ENCODE measurements at regions not wholly inside any gene's neighbourhood (a gene's known extent, or its start where the extent isn't known, plus 50 kb on each side); places are given as distances from the start of the nearest gene placed in this dataset.

DNA sequence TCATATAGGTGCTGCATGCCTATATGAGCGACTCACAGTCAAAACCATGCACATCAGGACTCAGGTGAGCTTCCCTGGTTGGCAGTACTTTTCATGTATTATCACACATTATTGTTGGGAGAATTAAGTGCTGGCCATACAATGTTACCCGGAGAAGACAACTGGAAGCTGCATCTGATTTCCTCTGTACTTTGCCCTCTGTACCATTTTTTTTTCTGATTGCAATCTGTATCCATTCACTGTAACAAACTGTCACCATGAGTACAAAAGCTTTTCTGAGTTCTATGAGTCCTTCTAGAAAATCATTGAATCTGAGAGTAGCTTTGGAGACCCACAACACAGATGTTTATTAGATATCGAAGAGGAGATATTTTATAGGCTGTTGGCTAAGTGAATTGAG, 651.0 kb downstream of the NR2F1-AS1 start:
- ATAC-seq (no peak), DNase-seq (no peak)
- H3K36me3 Mint-ChIP-seq (ENCODE audit: insufficient read depth), result no peaks in the 10 kb centered on the region
- no peaks in the 10 kb centered on the region for H3K9me3 Mint-ChIP-seq
- H3K4me3 Mint-ChIP-seq, result no peak overlapping the region
- H3K27me3 Mint-ChIP-seq (ENCODE audit: low read depth), result no peaks in the 10 kb centered on the region
- H3K4me1 Mint-ChIP-seq (ENCODE audit: low read depth), result no peaks in the 10 kb centered on the region

DNA sequence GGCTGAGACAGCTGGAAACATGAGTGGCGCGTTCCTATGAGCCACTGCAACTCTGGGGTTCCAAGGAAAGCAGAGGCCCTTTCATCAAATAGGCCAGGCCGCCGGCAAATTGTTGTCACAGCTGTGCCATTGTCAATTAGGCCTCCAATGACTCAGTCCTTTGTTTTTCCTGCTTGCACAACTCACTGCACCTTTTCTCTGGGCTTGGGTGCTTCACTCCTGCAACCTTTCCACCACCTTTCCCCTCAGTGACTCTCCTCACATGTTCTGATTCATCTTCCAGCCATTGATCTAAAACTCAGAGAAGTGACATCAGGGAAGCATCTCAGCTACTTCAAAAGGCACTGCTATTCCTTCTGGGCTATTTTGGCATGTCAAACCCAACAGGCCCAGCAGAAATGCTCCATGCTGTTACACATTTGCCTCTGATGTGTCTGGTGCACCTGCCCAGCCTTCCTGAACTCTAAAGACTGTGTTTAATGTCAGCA, 653.7 kb downstream of the NR2F1-AS1 start:
- Mint-ChIP-seq H3K27me3 (ENCODE audit: low read depth) (no peaks in the 10 kb centered on the region), H3K4me1 (ENCODE audit: low read depth) (no peaks in the 10 kb centered on the region), H3K4me3 (no peak overlapping the region), H3K36me3 (ENCODE audit: insufficient read depth) (no peaks in the 10 kb centered on the region), H3K9me3 (no peaks in the 10 kb centered on the region)
- DNase-seq, result no peak
- no peak for ATAC-seq

DNA sequence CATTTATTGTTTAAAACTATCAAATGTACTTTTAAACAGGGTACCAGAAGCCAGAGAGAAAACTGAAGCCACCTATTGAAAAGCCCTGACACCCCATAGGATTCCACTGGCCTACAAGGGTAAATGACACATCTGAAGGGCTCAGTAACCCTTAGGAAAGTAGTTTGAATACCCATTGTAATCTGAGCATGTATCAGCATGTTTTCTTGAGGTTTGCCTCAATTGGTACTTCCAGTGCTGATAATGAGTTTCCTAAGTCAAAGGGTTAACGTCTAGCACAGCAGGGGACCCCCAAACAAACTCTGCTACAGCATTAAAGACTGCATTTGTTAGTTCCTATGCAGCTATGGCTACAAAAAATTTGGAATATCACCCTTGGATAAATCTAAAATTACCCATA, 657.1 kb downstream of the NR2F1-AS1 start:
- no peak overlapping the region for H3K4me3 Mint-ChIP-seq
- H3K27me3 Mint-ChIP-seq (ENCODE audit: low read depth), result no peaks in the 10 kb centered on the region
- H3K4me1 Mint-ChIP-seq (ENCODE audit: low read depth), result no peaks in the 10 kb centered on the region
- H3K9me3 Mint-ChIP-seq, result no peaks in the 10 kb centered on the region
- H3K36me3 Mint-ChIP-seq (ENCODE audit: insufficient read depth), result no peaks in the 10 kb centered on the region
- no peak for ATAC-seq
- DNase-seq, result no peak

DNA sequence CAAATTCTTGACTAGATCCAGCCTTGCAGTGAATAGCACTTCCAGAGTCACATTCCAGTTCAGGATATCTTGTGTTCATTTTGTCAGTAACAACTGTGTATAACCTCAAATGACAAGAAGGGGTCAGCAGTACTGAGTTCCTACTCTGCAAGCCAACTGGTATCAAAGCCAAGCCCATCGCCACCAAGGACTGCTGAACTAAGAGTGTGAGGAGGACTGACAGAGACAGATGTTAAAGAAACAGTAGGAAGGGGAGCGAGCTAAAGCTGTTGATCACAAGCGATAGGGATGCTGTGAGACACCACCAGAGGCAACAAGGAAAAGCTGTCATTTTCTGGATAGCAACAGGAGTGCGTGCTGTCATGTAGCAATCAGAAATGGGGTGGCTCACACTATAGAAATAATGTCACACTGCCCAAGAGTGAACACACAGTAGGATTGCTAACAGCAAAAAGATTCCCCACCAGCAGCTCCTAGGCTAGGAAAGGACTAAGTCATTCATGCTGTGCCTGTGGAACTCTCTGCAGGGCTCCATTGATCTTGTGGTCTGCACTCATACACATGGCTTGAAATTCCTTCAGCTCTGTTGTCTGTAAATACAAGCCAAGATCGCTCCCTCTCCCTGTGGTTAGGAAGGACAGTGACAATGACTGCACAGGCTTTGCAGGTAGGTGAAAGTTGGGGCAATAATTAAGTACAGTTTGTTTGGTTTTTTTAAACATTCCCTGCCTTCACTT, 658.6 kb downstream of the NR2F1-AS1 start:
- H3K9me3 Mint-ChIP-seq, result no peaks in the 10 kb centered on the region
- H3K36me3 Mint-ChIP-seq (ENCODE audit: insufficient read depth), result no peaks in the 10 kb centered on the region
- H3K4me3 Mint-ChIP-seq, result no peak overlapping the region
- H3K4me1 Mint-ChIP-seq (ENCODE audit: low read depth), result no peaks in the 10 kb centered on the region
- DNase-seq (no peak), ATAC-seq (no peak)
- H3K27me3 Mint-ChIP-seq (ENCODE audit: low read depth), result no peaks in the 10 kb centered on the region

DNA sequence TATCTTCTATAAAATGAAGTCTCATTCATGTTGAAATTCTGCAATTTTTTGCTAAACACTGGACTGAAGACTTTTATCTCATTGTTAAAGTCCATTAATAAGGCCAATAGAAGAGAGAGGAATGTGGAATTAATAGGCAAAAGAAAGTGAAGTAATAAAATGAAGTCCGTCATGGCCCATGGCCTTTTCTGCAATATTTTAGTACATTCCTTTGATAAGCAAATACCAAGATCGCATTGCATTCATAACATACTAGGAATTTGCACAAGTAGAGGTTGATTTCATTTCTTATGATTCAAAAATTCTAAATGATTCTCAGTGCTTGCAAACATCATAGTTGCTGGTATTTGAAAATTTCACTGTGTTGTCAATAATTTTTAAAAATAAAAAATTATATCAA, 664.0 kb downstream of the NR2F1-AS1 start:
- ATAC-seq (no peak), DNase-seq (no peak)
- no peaks in the 10 kb centered on the region for H3K27me3 Mint-ChIP-seq (ENCODE audit: low read depth)
- H3K36me3 Mint-ChIP-seq (ENCODE audit: insufficient read depth), result no peaks in the 10 kb centered on the region
- peaks cover 5% of the 10 kb centered on the region for H3K9me3 Mint-ChIP-seq
- no peaks in the 10 kb centered on the region for H3K4me1 Mint-ChIP-seq (ENCODE audit: low read depth)
- no peak overlapping the region for H3K4me3 Mint-ChIP-seq

DNA sequence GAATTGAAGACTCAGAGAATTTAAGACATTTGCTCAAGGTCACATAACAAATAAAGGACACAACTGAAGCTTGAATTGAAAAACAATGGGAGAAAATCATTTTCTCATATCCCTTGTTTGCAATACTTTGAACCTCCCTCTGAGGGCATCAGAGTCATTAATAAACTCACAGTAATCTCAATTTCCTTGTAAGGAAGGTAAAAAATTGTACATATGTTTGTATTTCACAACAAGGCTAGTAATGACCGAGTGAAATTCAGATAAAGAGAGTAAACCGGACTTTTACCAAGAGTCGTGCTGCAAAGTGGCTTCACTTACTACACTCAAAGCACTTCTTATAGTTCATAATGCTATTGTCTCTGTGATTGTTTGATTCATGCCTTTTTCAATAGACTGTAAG, 665.0 kb downstream of the NR2F1-AS1 start:
- Mint-ChIP-seq H3K27me3 (ENCODE audit: low read depth) (no peaks in the 10 kb centered on the region), H3K9me3 (peaks cover 5% of the 10 kb centered on the region), H3K4me1 (ENCODE audit: low read depth) (no peaks in the 10 kb centered on the region), H3K4me3 (no peak overlapping the region), H3K36me3 (ENCODE audit: insufficient read depth) (no peaks in the 10 kb centered on the region)
- ATAC-seq, result no peak
- no peak for DNase-seq

DNA sequence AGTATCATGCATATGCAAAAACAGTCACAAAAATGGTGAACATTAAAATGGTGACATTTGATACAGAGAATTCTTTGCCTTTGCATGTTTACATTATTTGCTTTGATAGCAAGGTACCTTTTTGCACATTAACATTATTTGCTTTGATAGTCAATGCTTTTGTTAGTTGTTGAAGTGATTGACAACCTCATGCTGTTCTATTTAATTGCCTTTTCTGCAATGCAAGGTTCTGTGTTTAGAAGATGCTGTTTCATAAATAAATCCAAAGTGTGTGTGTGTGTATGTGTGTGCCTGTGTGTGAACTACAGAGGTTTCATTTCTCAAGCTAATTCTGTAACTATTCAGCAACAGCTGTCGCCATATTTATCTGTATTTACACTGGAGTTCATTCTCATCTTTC, 668.7 kb downstream of the NR2F1-AS1 start:
- Mint-ChIP-seq H3K4me3 (no peak overlapping the region), H3K36me3 (ENCODE audit: insufficient read depth) (no peaks in the 10 kb centered on the region), H3K4me1 (ENCODE audit: low read depth) (no peaks in the 10 kb centered on the region), H3K27me3 (ENCODE audit: low read depth) (peaks cover 1% of the 10 kb centered on the region), H3K9me3 (peaks cover 5% of the 10 kb centered on the region)
- DNase-seq, result no peak
- no peak for ATAC-seq

DNA sequence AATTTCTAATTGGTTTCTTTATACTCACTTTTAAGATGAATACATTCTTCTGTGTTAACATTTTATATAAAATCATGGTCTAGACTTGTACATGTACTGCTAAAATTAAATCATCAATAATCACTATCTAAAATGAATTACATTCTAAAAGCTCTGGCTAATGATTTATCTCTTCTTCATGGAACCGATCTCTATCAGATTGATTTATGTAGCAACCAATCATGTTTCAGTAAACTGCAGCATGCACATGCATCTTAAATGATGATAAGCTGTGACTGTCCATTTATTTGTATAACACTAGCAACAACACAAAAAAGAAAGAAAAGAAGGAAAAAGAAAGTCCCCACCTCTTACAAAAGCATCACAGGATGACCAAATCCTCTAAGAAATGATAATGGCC, 669.2 kb downstream of the NR2F1-AS1 start:
- Mint-ChIP-seq H3K4me3 (no peak overlapping the region), H3K9me3 (peaks cover 5% of the 10 kb centered on the region), H3K36me3 (ENCODE audit: insufficient read depth) (no peaks in the 10 kb centered on the region), H3K4me1 (ENCODE audit: low read depth) (no peaks in the 10 kb centered on the region), H3K27me3 (ENCODE audit: low read depth) (peaks cover 1% of the 10 kb centered on the region)
- no peak for ATAC-seq
- no peak for DNase-seq

DNA sequence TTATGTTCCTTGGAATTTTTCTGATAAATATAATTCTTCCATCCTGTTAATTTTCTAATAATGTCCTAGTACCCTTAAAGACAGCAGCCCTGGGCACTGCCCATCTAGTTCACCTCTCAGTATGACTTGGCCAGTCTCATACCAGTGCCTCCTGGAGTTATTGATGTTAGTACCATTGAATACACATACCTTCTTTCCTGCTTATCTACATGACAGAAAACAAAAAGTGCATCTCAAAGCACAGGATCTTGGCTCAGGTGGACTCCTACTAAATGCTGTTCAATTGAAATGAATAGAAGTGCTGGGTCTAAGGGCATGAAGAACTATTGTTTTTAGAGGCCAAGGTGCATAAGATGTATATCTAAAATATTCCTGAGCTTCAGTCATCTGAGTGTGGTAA, 669.7 kb downstream of the NR2F1-AS1 start:
- DNase-seq (no peak), ATAC-seq (no peak)
- H3K27me3 Mint-ChIP-seq (ENCODE audit: low read depth), result peaks cover 1% of the 10 kb centered on the region
- H3K4me3 Mint-ChIP-seq, result no peak overlapping the region
- no peaks in the 10 kb centered on the region for H3K4me1 Mint-ChIP-seq (ENCODE audit: low read depth)
- H3K36me3 Mint-ChIP-seq (ENCODE audit: insufficient read depth), result no peaks in the 10 kb centered on the region
- peaks cover 5% of the 10 kb centered on the region for H3K9me3 Mint-ChIP-seq

DNA sequence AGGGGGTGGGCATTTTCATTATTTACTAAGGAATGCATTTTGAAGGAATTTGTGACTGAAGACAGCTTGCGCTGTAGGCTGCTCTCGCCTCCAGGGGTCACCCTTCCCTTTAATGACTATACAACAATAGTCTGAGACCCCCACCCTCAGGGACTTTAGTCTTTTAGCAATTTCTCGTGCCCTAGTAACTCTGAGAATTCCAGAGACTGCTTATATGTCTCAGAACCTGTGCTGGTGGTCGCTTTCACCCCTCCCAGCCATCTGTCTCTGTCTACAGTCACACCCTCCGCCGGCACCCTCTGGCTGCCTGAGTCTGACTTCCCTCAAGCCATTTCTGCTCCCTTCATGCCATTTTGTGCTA, 671.4 kb downstream of the NR2F1-AS1 start:
- peaks cover 1% of the 10 kb centered on the region for H3K27me3 Mint-ChIP-seq (ENCODE audit: low read depth)
- no peak overlapping the region for H3K4me3 Mint-ChIP-seq
- peaks cover 3% of the 10 kb centered on the region for H3K9me3 Mint-ChIP-seq
- no peaks in the 10 kb centered on the region for H3K36me3 Mint-ChIP-seq (ENCODE audit: insufficient read depth)
- DNase-seq, result no peak
- no peak for ATAC-seq
- no peaks in the 10 kb centered on the region for H3K4me1 Mint-ChIP-seq (ENCODE audit: low read depth)

DNA sequence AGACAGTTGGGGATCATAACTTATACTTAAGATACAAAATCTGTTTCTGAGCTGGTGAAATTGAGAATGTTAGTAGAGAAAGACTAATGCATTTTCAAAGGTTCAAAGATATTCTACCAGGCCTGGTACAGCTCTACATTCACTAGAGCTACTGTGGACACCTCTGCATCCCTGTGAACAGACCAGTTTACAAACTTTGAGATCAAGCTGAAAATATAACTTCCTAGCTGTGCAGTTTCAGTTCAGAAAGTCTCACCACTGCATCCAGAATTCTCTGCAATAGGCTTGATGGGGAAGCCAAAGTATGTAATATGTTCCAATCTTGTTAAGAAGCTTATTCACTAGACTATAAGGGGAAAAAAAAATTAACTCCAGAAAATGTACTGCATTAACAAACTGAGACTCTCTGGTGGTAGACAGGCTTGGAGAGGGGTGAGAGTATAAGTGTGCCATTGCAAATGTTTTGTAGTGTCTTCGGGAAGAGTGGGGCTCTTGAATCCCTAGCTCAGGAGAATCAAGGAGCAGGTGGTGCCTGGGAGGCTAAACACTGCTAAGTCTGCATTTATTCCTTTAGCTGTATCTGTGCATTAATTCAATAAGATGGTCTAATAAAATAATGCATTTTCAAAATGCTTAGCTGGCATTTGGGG, 671.9 kb downstream of the NR2F1-AS1 start:
- peaks cover 1% of the 10 kb centered on the region for H3K27me3 Mint-ChIP-seq (ENCODE audit: low read depth)
- DNase-seq, result no peak
- ATAC-seq, result no peak
- H3K4me1 Mint-ChIP-seq (ENCODE audit: low read depth), result no peaks in the 10 kb centered on the region
- H3K9me3 Mint-ChIP-seq, result no peaks in the 10 kb centered on the region
- no peak overlapping the region for H3K4me3 Mint-ChIP-seq
- no peaks in the 10 kb centered on the region for H3K36me3 Mint-ChIP-seq (ENCODE audit: insufficient read depth)

DNA sequence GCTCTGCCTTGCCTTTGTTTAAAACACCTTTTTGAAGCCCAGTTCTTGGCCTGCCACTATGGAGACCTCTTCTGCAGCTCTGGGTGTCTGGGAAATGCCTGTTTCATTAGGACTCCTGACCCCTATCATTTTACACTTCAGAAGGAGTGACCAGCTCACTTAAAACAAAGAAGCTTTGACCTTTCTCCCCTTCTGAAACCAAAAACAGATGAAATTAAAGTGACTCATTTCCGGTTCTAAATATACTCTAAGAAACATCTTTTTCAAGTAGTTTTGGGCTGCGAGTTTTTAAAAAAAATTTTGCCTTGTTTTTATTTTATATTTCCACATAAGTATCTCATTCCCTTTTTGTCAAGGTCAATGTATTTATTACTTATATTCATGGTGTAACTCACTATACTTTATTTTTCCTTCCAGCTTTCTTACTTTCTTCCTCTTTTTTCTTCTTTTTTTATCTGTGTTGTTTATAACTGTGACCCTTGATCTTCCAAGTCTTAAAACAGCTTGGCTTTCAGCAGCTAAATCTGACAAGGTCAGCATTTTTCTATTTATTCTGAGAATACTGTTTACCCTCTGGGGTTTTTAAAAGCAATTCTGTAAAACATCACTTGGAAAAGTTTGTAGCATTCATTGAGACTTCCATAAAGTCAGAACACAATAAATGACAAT, 672.9 kb downstream of the NR2F1-AS1 start:
- ATAC-seq, result no peak
- DNase-seq, result no peak
- H3K4me1 Mint-ChIP-seq (ENCODE audit: low read depth), result no peaks in the 10 kb centered on the region
- H3K36me3 Mint-ChIP-seq (ENCODE audit: insufficient read depth), result no peaks in the 10 kb centered on the region
- no peak overlapping the region for H3K4me3 Mint-ChIP-seq
- peaks cover 1% of the 10 kb centered on the region for H3K27me3 Mint-ChIP-seq (ENCODE audit: low read depth)
- no peaks in the 10 kb centered on the region for H3K9me3 Mint-ChIP-seq

DNA sequence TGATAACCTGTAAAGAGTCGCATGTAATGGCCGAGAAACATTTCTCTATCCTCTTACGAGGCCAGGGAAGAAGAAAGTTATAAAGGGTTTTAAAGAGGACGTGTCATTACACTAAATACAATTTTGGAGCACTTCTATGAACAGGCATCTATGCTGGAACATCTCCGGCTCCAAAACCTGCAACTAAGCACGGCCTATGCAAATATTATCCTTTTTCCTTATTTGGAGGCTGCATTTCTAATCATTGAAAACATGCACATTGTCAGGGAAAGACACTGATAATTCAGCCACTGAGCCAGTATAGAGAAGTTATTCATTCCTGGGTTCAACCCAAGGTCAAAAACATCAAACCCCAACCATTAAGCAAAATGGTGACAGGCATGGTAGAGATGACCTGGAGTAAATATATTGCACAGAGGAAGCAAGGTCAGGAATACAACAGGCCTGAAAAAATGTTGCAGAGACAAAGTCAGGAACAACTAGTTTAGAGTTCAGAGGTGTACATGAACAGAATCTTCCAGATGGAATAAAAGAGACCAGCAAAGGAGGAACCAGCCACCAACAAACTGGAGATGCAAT, 674.1 kb downstream of the NR2F1-AS1 start:
- DNase-seq, result no peak

DNA sequence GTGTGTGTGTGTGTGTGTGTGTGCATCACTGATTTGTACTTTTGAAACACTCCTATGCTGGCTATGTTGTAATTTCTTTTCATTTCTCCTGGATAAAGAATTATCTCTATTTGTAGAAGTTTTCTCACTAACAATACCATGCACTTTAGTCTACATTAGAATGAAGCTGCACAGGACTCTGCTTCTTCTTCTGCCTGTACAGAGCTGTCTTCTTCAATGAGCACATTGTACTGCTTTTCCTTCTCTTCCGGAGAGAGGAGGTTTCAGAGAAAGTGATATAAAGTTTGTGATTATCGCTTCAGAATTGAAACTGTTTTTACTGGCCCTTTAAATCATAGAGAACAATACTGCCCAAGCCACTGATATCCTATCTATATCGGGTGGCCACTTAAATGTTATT, 677.0 kb downstream of the NR2F1-AS1 start:
- H3K36me3 Mint-ChIP-seq (ENCODE audit: insufficient read depth), result no peaks in the 10 kb centered on the region
- H3K4me3 Mint-ChIP-seq, result no peak overlapping the region
- no peaks in the 10 kb centered on the region for H3K9me3 Mint-ChIP-seq
- DNase-seq (no peak), ATAC-seq (no peak)
- peaks cover 1% of the 10 kb centered on the region for H3K27me3 Mint-ChIP-seq (ENCODE audit: low read depth)
- no peaks in the 10 kb centered on the region for H3K4me1 Mint-ChIP-seq (ENCODE audit: low read depth)

More for the DNA sequence above, 674.1 kb downstream of the NR2F1-AS1 start:
- Mint-ChIP-seq H3K27me3 (ENCODE audit: low read depth) (peaks cover 1% of the 10 kb centered on the region), H3K4me1 (ENCODE audit: low read depth) (no peaks in the 10 kb centered on the region), H3K4me3 (no peak overlapping the region), H3K9me3 (no peaks in the 10 kb centered on the region), H3K36me3 (ENCODE audit: insufficient read depth) (no peaks in the 10 kb centered on the region)
- ATAC-seq, result no peak

DNA sequence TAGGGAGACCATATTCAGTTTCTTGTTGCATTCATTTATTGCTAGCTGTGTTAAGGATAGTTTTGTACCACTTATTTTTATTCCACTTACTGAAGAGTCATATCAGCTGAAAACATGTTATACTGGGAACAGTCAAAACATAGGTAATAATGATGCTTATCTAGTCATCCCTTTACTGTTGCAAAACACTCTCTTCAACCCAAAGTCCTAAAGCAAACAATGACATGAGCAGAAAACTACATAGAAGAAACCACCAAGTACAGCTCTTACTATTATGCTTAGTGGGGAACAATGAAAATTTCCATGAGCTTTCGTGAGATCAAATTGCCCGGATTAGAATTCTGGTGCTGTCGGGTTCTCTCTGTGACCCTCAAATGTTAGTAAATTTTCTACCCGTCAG, 681.4 kb downstream of the NR2F1-AS1 start:
- no peak for DNase-seq
- no peak for ATAC-seq
- Mint-ChIP-seq H3K9me3 (no peaks in the 10 kb centered on the region), H3K4me3 (no peak overlapping the region), H3K36me3 (ENCODE audit: insufficient read depth) (no peaks in the 10 kb centered on the region), H3K4me1 (ENCODE audit: low read depth) (no peaks in the 10 kb centered on the region), H3K27me3 (ENCODE audit: low read depth) (no peaks in the 10 kb centered on the region)

Data from activated T-cell treated with anti-CD3 and anti-CD28 coated beads, Interleukin-2, amount 50 U/mL, for 4 hours (primary cell).